ENCODE measurements at regions not wholly inside any gene's neighbourhood (a gene's known extent, or its start where the extent isn't known, plus 50 kb on each side); places are given as distances from the start of the nearest gene placed in this dataset.

GRCh38 chr19:34835631-34836351 lies 62.8 kb upstream of the ZNF599 start:
- TF ChIP-seq CTCF (IDR thresholded peaks at IDR 0.05 in 8 of 11, conservative IDR thresholded peaks at IDR 0.05 in 3 of 11) (no peak), POLR2AphosphoS5 (IDR thresholded peaks at IDR 0.05) (no peak)
